T-cell (primary cell): ENCODE measurements at regions not wholly inside any gene's neighbourhood (a gene's known extent, or its start where the extent isn't known, plus 50 kb on each side); places are given as distances from the start of the nearest gene placed in this dataset.

Experiments
- ATAC-seq, 4 experiments: fragments of 200-7000 bp in 3 of 4; fragments of 150-1000 bp in 1 of 4; cut with Tn5 transposase; replicated peaks in 1 of 4; 1 replicate in 3 of 4; 2 replicates in 1 of 4; pipeline ENCODE4 v1.10.0; 2021; ENCODE audit warnings: moderate library complexity in 3 of 4, mild to moderate bottlenecking in 2 of 4, moderate number of reproducible peaks in 1 of 4
- CTCF ChIA-PET, 2 donors: fragments of 300-600 bp; sonication (Branson Sonifier 250); formaldehyde crosslinking; loops; one replicate each; lab custom pipeline; 2022; ENCODE audit warnings: antibody characterized with exemption in 2 of 2; lab: Charles Lee
- POLR2A ChIA-PET, 2 donors: fragments of 300-600 bp; sonication (Branson Sonifier 250); formaldehyde crosslinking; loops; one replicate each; lab custom pipeline; 2022; ENCODE audit warnings: antibody characterized with exemption in 2 of 2; lab: Charles Lee
- DNase-seq, 35 experiments: peaks; one replicate each; pipeline versions ENCODE4 v3.0.0 to v3.0.0-alpha.2; 2013 to 2023
- H3K27ac ChIP-seq: one replicate; pipeline ENCODE4 v1.5.1; 2013; ENCODE audit warnings: low read length
- H3K27me3 ChIP-seq, 2 experiments: replicated peaks in 1 of 2; 1 replicate in 1 of 2; 2 replicates in 1 of 2; pipeline versions ENCODE4 v1.6.1 to v1.7.0; 2013; ENCODE audit warnings: low read length in 1 of 2, mixed read lengths in 1 of 2; ENCODE audit not compliant: control insufficient read depth in 2 of 2, insufficient read depth in 2 of 2; ENCODE audit errors: extremely low read depth in 1 of 2
- H3K36me3 ChIP-seq, 2 donors: 1 replicate in 1 of 2; 2 replicates in 1 of 2; pipeline versions ENCODE4 v1.6.1 to v1.7.0; 2013; ENCODE audit warnings: low read length in 1 of 2; ENCODE audit not compliant: control insufficient read depth in 2 of 2, insufficient read depth in 1 of 2; ENCODE audit errors: extremely low read depth in 1 of 2
- H3K4me1 ChIP-seq, 2 experiments: 1 replicate in 1 of 2; 2 replicates in 1 of 2; pipeline versions ENCODE4 v1.6.1 to v1.7.0; 2013; ENCODE audit warnings: low read length in 2 of 2, mixed read lengths in 1 of 2; ENCODE audit not compliant: insufficient read depth in 2 of 2, control insufficient read depth in 1 of 2; ENCODE audit errors: extremely low read depth in 1 of 2
- H3K4me3 ChIP-seq, 2 donors: 1 replicate in 1 of 2; 2 replicates in 1 of 2; pipeline versions ENCODE4 v1.5.1 to v1.7.0; 2013; ENCODE audit warnings: mild to moderate bottlenecking in 2 of 2, low read length in 1 of 2, moderate library complexity in 1 of 2; ENCODE audit not compliant: control insufficient read depth in 1 of 2; ENCODE audit errors: extremely low read depth in 1 of 2
- H3K9me3 ChIP-seq: 2 replicates; pipeline ENCODE4 v1.7.0; 2013
- H3K27ac Mint-ChIP-seq, 2 donors: one replicate each; pipeline ENCODE4 v1.8.0; 2020 to 2021; ENCODE audit warnings: mild to moderate bottlenecking in 2 of 2, mixed read lengths in 2 of 2
- H3K27me3 Mint-ChIP-seq, 2 donors: one replicate each; pipeline ENCODE4 v1.8.0; 2021 to 2022; ENCODE audit warnings: mixed read lengths in 2 of 2
- H3K36me3 Mint-ChIP-seq: one replicate; pipeline ENCODE4 v1.8.0; 2021; ENCODE audit warnings: mixed read lengths
- H3K4me1 Mint-ChIP-seq, 3 donors: one replicate each; pipeline ENCODE4 v1.8.0; 2020 to 2022; ENCODE audit warnings: mixed read lengths in 3 of 3, mild to moderate bottlenecking in 1 of 3
- H3K4me3 Mint-ChIP-seq, 3 donors: one replicate each; pipeline ENCODE4 v1.8.0; 2020 to 2022; ENCODE audit warnings: mild to moderate bottlenecking in 3 of 3, mixed read lengths in 3 of 3, moderate library complexity in 3 of 3
- H3K9me3 Mint-ChIP-seq, 3 donors: one replicate each; pipeline ENCODE4 v1.8.0; 2020 to 2022; ENCODE audit warnings: mixed read lengths in 3 of 3
- WGBS: methylation state at CpG from one replicate; pipeline ENCODE4 v1.1.5; 2013; ENCODE audit warnings: missing lambda C conversion rate; ENCODE audit not compliant: insufficient coverage; 5-methylcytosine and 5-hydroxymethylcytosine counted together

GRCh38 chr3:102699819-102700140 is 265.0 kb downstream of the ZPLD1 start:
- Mint-ChIP-seq H3K27me3 (peaks cover 0 to 9% of the 10 kb centered on the region in 2 donors), H3K4me1 (no peaks in the 10 kb centered on the region), H3K36me3 (no peaks in the 10 kb centered on the region), H3K4me3 (no peak overlapping the region), H3K27ac (no peak overlapping the region), H3K9me3 (no peaks in the 10 kb centered on the region)
- ChIA-PET POLR2A (no interaction called here), CTCF (no interaction called here)
- Histone ChIP-seq H3K4me1 (no peaks in the 10 kb centered on the region), H3K9me3 (no peaks in the 10 kb centered on the region), H3K27ac (no peak overlapping the region), H3K4me3 (no peak overlapping the region), H3K27me3 (no peaks in the 10 kb centered on the region), H3K36me3 (no peaks in the 10 kb centered on the region)
- no peak for DNase-seq
- whole genome bisulfite sequencing, result no CpG with 5 or more reads among the region's 1 CpG
- no peak for ATAC-seq

- CTCF ChIA-PET, result no interaction called here
- H3K4me3 Mint-ChIP-seq, result no peak overlapping the region
- H3K4me1 Mint-ChIP-seq, result no peaks in the 10 kb centered on the region
- DNase-seq (no peak), ATAC-seq (no peak)
- 75% methylated on average over 4 of the region's 5 CpGs for WGBS
- H3K27me3 Mint-ChIP-seq, result peaks cover 2 to 3% of the 10 kb centered on the region in 2 donors
- H3K27ac ChIP-seq, result no peak overlapping the region
- no peaks in the 10 kb centered on the region for H3K9me3 ChIP-seq
- no peaks in the 10 kb centered on the region for H3K4me1 ChIP-seq
- H3K9me3 Mint-ChIP-seq, result no peaks in the 10 kb centered on the region
- POLR2A ChIA-PET, result no interaction called here
- H3K36me3 ChIP-seq, result no peaks in the 10 kb centered on the region
- H3K27me3 ChIP-seq, result no peaks in the 10 kb centered on the region
- H3K4me3 ChIP-seq, result no peak overlapping the region
- no peaks in the 10 kb centered on the region for H3K36me3 Mint-ChIP-seq
- H3K27ac Mint-ChIP-seq, result no peak overlapping the region
Observed at GRCh38 chr3:102712896-102713295, 278.1 kb downstream of the ZPLD1 start.

DNA sequence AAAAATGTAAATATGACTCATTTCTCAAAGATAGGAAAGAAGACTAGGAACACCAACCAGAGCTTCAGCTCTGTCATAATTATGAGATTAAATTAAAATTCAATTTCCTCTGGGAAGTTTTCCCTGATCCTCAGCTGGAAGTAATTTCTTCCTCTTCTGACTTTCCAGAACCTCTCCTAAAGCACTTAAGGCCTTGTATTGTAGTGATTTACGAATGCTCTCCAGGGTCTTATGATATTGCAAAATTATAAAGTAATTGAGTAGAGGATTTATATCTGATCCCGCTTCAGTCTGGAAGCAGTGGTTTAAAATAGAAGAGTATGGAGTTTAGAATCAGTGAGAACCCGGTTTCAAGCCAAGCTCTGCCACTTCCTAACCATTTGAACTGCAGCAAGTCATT is 279.8 kb downstream of the ZPLD1 start:
- H3K4me1 Mint-ChIP-seq, result no peaks in the 10 kb centered on the region
- DNase-seq, result no peak
- POLR2A ChIA-PET, result no interaction called here
- H3K36me3 Mint-ChIP-seq, result no peaks in the 10 kb centered on the region
- CTCF ChIA-PET, result no interaction called here
- no peaks in the 10 kb centered on the region for H3K27me3 ChIP-seq
- no peaks in the 10 kb centered on the region for H3K9me3 ChIP-seq
- WGBS, result 43% methylated on average over 1 of the region's 3 CpGs
- H3K36me3 ChIP-seq, result no peaks in the 10 kb centered on the region
- no peak overlapping the region for H3K27ac ChIP-seq
- H3K4me3 Mint-ChIP-seq, result no peak overlapping the region
- H3K4me1 ChIP-seq, result no peaks in the 10 kb centered on the region
- H3K9me3 Mint-ChIP-seq, result no peaks in the 10 kb centered on the region
- ATAC-seq, result no peak
- H3K4me3 ChIP-seq, result no peak overlapping the region
- no peak overlapping the region for H3K27ac Mint-ChIP-seq
- H3K27me3 Mint-ChIP-seq, result peaks cover 2 to 3% of the 10 kb centered on the region in 2 donors

- no peak for ATAC-seq
- Histone ChIP-seq H3K4me1 (no peaks in the 10 kb centered on the region), H3K36me3 (no peaks in the 10 kb centered on the region), H3K9me3 (no peaks in the 10 kb centered on the region), H3K27me3 (no peaks in the 10 kb centered on the region), H3K4me3 (no peak overlapping the region), H3K27ac (no peak overlapping the region)
- Mint-ChIP-seq H3K27me3 (peaks cover 2 to 3% of the 10 kb centered on the region in 2 donors), H3K9me3 (no peaks in the 10 kb centered on the region), H3K27ac (no peak overlapping the region), H3K4me3 (no peak overlapping the region), H3K4me1 (no peaks in the 10 kb centered on the region), H3K36me3 (no peaks in the 10 kb centered on the region)
- DNase-seq, result no peak
- ChIA-PET CTCF (no interaction called here), POLR2A (no interaction called here)
- WGBS, result no CpG with 5 or more reads among the region's 2 CpGs
Observed at GRCh38 chr3:102715030-102715697, 280.3 kb downstream of the ZPLD1 start.

GRCh38 chr3:102718651-102719050 is 283.8 kb downstream of the ZPLD1 start:
- Histone ChIP-seq H3K27ac (no peak overlapping the region), H3K36me3 (no peaks in the 10 kb centered on the region), H3K9me3 (no peaks in the 10 kb centered on the region), H3K27me3 (no peaks in the 10 kb centered on the region), H3K4me1 (no peaks in the 10 kb centered on the region), H3K4me3 (no peak overlapping the region)
- DNase-seq (no peak), ATAC-seq (no peak)
- Mint-ChIP-seq H3K27me3 (peaks cover 0 to 2% of the 10 kb centered on the region in 2 donors), H3K4me3 (no peak overlapping the region), H3K27ac (no peak overlapping the region), H3K4me1 (no peaks in the 10 kb centered on the region), H3K9me3 (no peaks in the 10 kb centered on the region), H3K36me3 (no peaks in the 10 kb centered on the region)
- ChIA-PET POLR2A (no interaction called here), CTCF (no interaction called here)
- WGBS, result no CpG with 5 or more reads among the region's 2 CpGs

GRCh38 chr3:102722317-102722716 is 287.5 kb downstream of the ZPLD1 start:
- POLR2A ChIA-PET, result no interaction called here
- no peak overlapping the region for H3K27ac Mint-ChIP-seq
- 50% methylated on average over 1 of the region's 2 CpGs for WGBS
- no peaks in the 10 kb centered on the region for H3K4me1 Mint-ChIP-seq
- no peak overlapping the region for H3K27ac ChIP-seq
- no peak overlapping the region for H3K4me3 Mint-ChIP-seq
- no peaks in the 10 kb centered on the region for H3K4me1 ChIP-seq
- no peak overlapping the region for H3K4me3 ChIP-seq
- H3K36me3 Mint-ChIP-seq, result no peaks in the 10 kb centered on the region
- H3K27me3 Mint-ChIP-seq, result peaks cover 2 to 6% of the 10 kb centered on the region in 2 donors
- no peaks in the 10 kb centered on the region for H3K27me3 ChIP-seq
- H3K36me3 ChIP-seq, result no peaks in the 10 kb centered on the region
- H3K9me3 ChIP-seq, result no peaks in the 10 kb centered on the region
- CTCF ChIA-PET, result no interaction called here
- no peak for DNase-seq
- H3K9me3 Mint-ChIP-seq, result no peaks in the 10 kb centered on the region
- no peak for ATAC-seq

DNA sequence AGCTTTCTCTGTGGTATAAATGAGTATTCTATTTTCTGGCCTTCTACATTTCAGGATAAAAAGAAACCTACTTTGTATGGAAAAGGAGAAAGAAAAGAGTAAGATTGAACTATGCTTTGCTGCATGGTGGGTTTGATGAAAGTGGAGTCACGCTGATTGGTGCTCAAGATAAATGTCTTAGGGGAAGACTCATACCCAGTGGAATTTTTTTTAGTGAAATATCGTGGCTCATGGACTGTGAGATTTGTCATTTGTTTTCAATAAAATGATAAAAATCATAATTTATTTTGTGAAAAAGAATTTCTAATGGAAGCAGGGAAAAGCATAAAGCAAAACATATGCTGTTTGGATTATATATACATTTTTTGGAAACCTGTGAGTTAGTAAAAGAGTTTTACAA is 292.5 kb downstream of the ZPLD1 start:
- Histone ChIP-seq H3K27ac (no peak overlapping the region), H3K27me3 (no peaks in the 10 kb centered on the region), H3K4me3 (no peak overlapping the region), H3K36me3 (no peaks in the 10 kb centered on the region), H3K9me3 (no peaks in the 10 kb centered on the region), H3K4me1 (no peaks in the 10 kb centered on the region)
- Mint-ChIP-seq H3K27ac (no peak overlapping the region), H3K4me3 (no peak overlapping the region), H3K27me3 (peaks cover 0 to 7% of the 10 kb centered on the region in 2 donors), H3K4me1 (no peaks in the 10 kb centered on the region), H3K9me3 (no peaks in the 10 kb centered on the region), H3K36me3 (no peaks in the 10 kb centered on the region)
- 100% methylated on average over 1 of the region's 2 CpGs for WGBS
- DNase-seq (no peak), ATAC-seq (no peak)
- CTCF ChIA-PET, result interaction anchor here in 1 of 2 donors (0.9 kb wide), 1 partner anchor 10 kb away, joined by 4 read pairs; no protein-coding TSS in a partner anchor
- POLR2A ChIA-PET, result interaction anchor here in 1 of 2 donors (0.6 kb wide), 1 partner anchor 55 kb away, joined by 3 read pairs; no protein-coding TSS in a partner anchor
